ENCODE measurements at regions not wholly inside any gene's neighbourhood (a gene's known extent, or its start where the extent isn't known, plus 50 kb on each side); places are given as distances from the start of the nearest gene placed in this dataset.

- TF ChIP-seq CBFA2T2 (conservative IDR thresholded peaks at IDR 0.05) (no peak), ZKSCAN3 (CRISPR knock-in tag; IDR thresholded peaks at IDR 0.05) (no peak), ZNF23 (CRISPR knock-in tag; IDR thresholded peaks at IDR 0.05) (no peak)
These were observed 160.6 kb upstream of the CDH20 start (continued) for GRCh38 chr18:61172624-61173023.

- Histone ChIP-seq H3K27ac (ENCODE audit: extremely low read depth, low read depth, low read length) (no peak overlapping the region), H3K9me1 (ENCODE audit: control insufficient read depth, insufficient read depth, low read length) (no peaks in the 10 kb centered on the region), H3K9ac (ENCODE audit: insufficient read depth in 1 of 2, low read depth in 2 of 2, low read length in 2 of 2) (no peak overlapping the region), H3K27me3 (ENCODE audit: control insufficient read depth in 2 of 2, insufficient read depth in 2 of 2, low read length in 2 of 2) (no peaks in the 10 kb centered on the region), H3K79me2 (ENCODE audit: control insufficient read depth, insufficient read depth, low read length) (no peaks in the 10 kb centered on the region), H3K4me3 (no peak overlapping the region), H3K9me3 (replicated peaks; ENCODE audit: control insufficient read depth, insufficient read depth, low read depth, low read length) (no peaks in the 10 kb centered on the region), H4K20me1 (replicated peaks; ENCODE audit: control insufficient read depth, insufficient read depth, low read length) (no peaks in the 10 kb centered on the region), H3K4me1 (replicated peaks in 1 of 2; ENCODE audit: control insufficient read depth in 2 of 2, insufficient read depth in 2 of 2, low read length in 2 of 2) (no peaks in the 10 kb centered on the region), H3K4me2 (ENCODE audit: insufficient read depth, low read length) (no peak overlapping the region), H3K36me3 (ENCODE audit: control insufficient read depth, insufficient read depth, low read length) (no peaks in the 10 kb centered on the region), H2AFZ (ENCODE audit: low read depth, low read length) (no peak overlapping the region)
- DNase-seq (ENCODE audit: extremely low read depth in 1 of 4, low spot score in 3 of 4) (no peak), FAIRE-seq (no peak), ATAC-seq (no peak)
- CTCF ChIA-PET (ENCODE audit: low intra/inter-chr PET ratio), result no interaction called here
- intact Hi-C loops (cut with micrococcal nuclease), result no loop called here
- in situ Hi-C loops (cut with MboI), result no loop called here
- 0% methylated on average over 6 of the region's 6 CpGs for WGBS (ENCODE audit: insufficient coverage, low coverage, missing lambda C conversion rate)
- no TSS peak for BruUV-seq (replicated peaks)
- POLR2A ChIA-PET, result no interaction called here
- no peak for TF ChIP-seq SUPT5H (IDR thresholded peaks at IDR 0.05)
- no peak for TF ChIP-seq SNRNP70 (optimal IDR thresholded peaks at IDR 0.05; ENCODE audit: low read depth, low read length)
- TF ChIP-seq IRF1 (CRISPR knock-in tag; IDR thresholded peaks at IDR 0.05; ENCODE audit: borderline replicate concordance), result no peak
- TF ChIP-seq MIER1 (IDR thresholded peaks at IDR 0.05; ENCODE audit: low read depth), result no peak
- no peak for TF ChIP-seq ARID2 (IDR thresholded peaks at IDR 0.05)
These were observed 159.7 kb upstream of the CDH20 start for GRCh38 chr18:61173554-61173953.
